Astrocyte (in vitro differentiated cells and primary cell): ENCODE measurements at regions not wholly inside any gene's neighbourhood (a gene's known extent, or its start where the extent isn't known, plus 50 kb on each side); places are given as distances from the start of the nearest gene placed in this dataset.
A peak's percentile ranks its signal among the peaks of the same experiment; 100 is the strongest.

Experiments used
- EZH2 ChIP-seq: IDR thresholded peaks from 2 replicates; pipeline ENCODE4 v1.6.1; 2012; ENCODE audit warnings: mild to moderate bottlenecking, low read length, inconsistent platforms; ENCODE audit not compliant: insufficient read depth
- TF ChIP-seq, protein P1 (sequence below): IDR thresholded peaks from 2 replicates; pipeline ENCODE4 v1.5.1; 2011; ENCODE audit warnings: low read depth, mild to moderate bottlenecking, inconsistent platforms, low read length, moderate library complexity; ENCODE audit not compliant: insufficient read depth

DNA sequence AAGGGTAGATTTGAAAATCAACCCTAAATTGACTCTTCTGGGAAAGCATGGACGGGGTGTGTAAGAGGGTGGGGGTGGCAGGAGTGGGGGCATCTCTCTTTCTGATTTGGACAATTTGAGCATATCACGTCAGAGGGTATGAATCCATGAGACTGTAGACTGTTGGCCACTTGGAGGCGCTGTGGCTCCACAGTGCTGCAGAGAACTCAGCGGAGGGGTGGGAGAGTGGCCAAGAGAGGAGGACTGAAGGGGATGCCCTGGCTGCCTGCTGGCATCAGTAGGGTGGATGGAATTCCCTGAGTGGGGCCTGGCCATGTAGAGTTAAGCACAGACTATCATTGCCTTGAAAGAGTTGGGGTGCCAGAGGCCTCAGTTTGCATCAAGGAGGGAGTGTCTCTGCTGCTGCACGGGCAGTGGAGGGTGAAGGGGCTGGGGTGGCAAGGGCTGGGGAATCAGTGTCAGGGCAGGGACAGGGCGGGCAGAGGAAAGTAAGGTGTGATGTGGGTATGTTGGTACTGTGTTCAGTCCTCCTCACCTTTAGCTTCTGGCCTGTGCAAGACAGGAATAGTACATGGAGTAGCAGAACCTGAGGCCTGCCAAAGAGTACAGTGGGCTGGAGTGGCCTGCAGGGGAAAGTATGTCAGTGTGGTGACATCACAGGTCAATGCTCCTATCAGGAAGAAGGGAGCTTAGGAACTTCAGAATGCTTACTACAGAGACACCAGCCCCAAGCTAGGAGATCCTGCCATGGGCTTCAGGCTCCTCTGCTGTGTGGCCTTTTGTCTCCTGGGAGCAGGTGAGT lies 133.5 kb upstream of the PRSS58 start:
- TF ChIP-seq, protein P1, sequence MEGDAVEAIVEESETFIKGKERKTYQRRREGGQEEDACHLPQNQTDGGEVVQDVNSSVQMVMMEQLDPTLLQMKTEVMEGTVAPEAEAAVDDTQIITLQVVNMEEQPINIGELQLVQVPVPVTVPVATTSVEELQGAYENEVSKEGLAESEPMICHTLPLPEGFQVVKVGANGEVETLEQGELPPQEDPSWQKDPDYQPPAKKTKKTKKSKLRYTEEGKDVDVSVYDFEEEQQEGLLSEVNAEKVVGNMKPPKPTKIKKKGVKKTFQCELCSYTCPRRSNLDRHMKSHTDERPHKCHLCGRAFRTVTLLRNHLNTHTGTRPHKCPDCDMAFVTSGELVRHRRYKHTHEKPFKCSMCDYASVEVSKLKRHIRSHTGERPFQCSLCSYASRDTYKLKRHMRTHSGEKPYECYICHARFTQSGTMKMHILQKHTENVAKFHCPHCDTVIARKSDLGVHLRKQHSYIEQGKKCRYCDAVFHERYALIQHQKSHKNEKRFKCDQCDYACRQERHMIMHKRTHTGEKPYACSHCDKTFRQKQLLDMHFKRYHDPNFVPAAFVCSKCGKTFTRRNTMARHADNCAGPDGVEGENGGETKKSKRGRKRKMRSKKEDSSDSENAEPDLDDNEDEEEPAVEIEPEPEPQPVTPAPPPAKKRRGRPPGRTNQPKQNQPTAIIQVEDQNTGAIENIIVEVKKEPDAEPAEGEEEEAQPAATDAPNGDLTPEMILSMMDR: peak; percentile 24
- TF ChIP-seq EZH2: no peak
